Fibroblast of lung (primary cell): ENCODE measurements at regions not wholly inside any gene's neighbourhood (a gene's known extent, or its start where the extent isn't known, plus 50 kb on each side); places are given as distances from the start of the nearest gene placed in this dataset.

Experiments
- DNase-seq, 2 donors: peaks; one replicate each; pipeline versions ENCODE4 v3.0.0 to v3.0.0-alpha.2; 2010; ENCODE audit warnings: low read depth in 2 of 2
- H2AFZ ChIP-seq: 2 replicates; pipeline ENCODE4 v1.5.1; 2012; ENCODE audit warnings: low read length, control low read depth, inconsistent platforms
- H3K27ac ChIP-seq: 2 replicates; pipeline ENCODE4 v1.5.1; 2011; ENCODE audit warnings: low read length, control low read depth; ENCODE audit not compliant: insufficient read depth
- H3K27me3 ChIP-seq: 2 replicates; pipeline ENCODE4 v1.5.1; 2011; ENCODE audit warnings: mild to moderate bottlenecking, low read length; ENCODE audit not compliant: control insufficient read depth, insufficient read depth
- H3K36me3 ChIP-seq: 2 replicates; pipeline ENCODE4 v1.5.1; 2011; ENCODE audit warnings: low read length; ENCODE audit not compliant: control insufficient read depth, insufficient read depth
- H3K4me1 ChIP-seq: 2 replicates; pipeline ENCODE4 v1.5.1; 2011; ENCODE audit warnings: low read length; ENCODE audit not compliant: control insufficient read depth, insufficient read depth; ENCODE audit errors: extremely low read depth
- H3K4me2 ChIP-seq: 2 replicates; pipeline ENCODE4 v1.5.1; 2011; ENCODE audit warnings: low read length, control low read depth; ENCODE audit not compliant: insufficient read depth; ENCODE audit errors: extremely low read depth
- H3K4me3 ChIP-seq, 4 experiments: fragments of 200-600 bp in 1 of 4; sonication (generic) in 1 of 4; replicated peaks in 1 of 4; 2 replicates each; pipeline ENCODE4 v1.5.1; 2011 to 2016; ENCODE audit warnings: low read length in 4 of 4, low read depth in 3 of 4, mild to moderate bottlenecking in 3 of 4, control low read depth in 2 of 4, inconsistent platforms in 1 of 4, mixed read lengths in 1 of 4; ENCODE audit not compliant: insufficient read depth in 1 of 4; ENCODE audit errors: control extremely low read depth in 1 of 4
- H3K79me2 ChIP-seq: 2 replicates; pipeline ENCODE4 v1.5.1; 2012; ENCODE audit warnings: mild to moderate bottlenecking, low read length, inconsistent platforms; ENCODE audit not compliant: control insufficient read depth, insufficient read depth
- H3K9ac ChIP-seq: 2 replicates; pipeline ENCODE4 v1.5.1; 2011; ENCODE audit warnings: mild to moderate bottlenecking, low read length, control low read depth; ENCODE audit not compliant: insufficient read depth
- H3K9me3 ChIP-seq: 2 replicates; pipeline ENCODE4 v1.5.1; 2012; ENCODE audit warnings: low read depth, low read length; ENCODE audit not compliant: control insufficient read depth, insufficient read depth
- H4K20me1 ChIP-seq: 2 replicates; pipeline ENCODE4 v1.5.1; 2011; ENCODE audit warnings: low read length; ENCODE audit not compliant: control insufficient read depth, insufficient read depth; ENCODE audit errors: extremely low read depth
- EZH2 ChIP-seq: IDR thresholded peaks from 2 replicates; pipeline ENCODE4 v1.5.1; 2012; ENCODE audit warnings: low read length, control low read depth, mild to moderate bottlenecking; ENCODE audit errors: missing control alignments
- TF ChIP-seq, protein P1 (sequence below), 2 donors: IDR thresholded peaks in 1 of 2; conservative IDR thresholded peaks in 1 of 2; 1 replicate in 1 of 2; 2 replicates in 1 of 2; pipeline ENCODE4 v1.5.1; 2011 to 2012; ENCODE audit warnings: low read length in 2 of 2, control low read depth in 1 of 2, inconsistent platforms in 1 of 2, low read depth in 1 of 2, mild to moderate bottlenecking in 1 of 2

DNA sequence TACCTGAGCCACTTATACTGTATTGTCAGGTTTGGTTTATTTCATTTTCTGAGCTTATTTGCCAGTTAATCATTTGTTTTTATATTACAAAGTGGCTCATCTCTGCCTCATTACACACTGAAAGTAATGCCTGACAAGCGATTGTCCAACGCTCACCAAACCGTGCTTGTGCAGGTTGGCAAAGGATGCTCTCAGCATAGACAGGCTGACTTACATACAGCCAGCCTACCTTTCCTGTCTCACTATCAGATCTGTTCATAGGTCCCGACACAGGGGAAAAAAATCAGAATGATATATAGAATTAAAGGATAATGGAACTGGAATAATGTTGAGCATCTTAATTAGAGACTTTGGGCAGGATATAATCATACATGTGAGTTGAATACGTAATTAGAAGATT, 739.7 kb upstream of the RIOK2 start:
- Histone ChIP-seq H3K4me3 (no peak overlapping the region), H3K36me3 (no peaks in the 10 kb centered on the region), H3K4me2 (no peak overlapping the region), H3K4me1 (no peaks in the 10 kb centered on the region), H3K9ac (no peak overlapping the region), H3K27ac (no peak overlapping the region), H2AFZ (no peak overlapping the region), H3K9me3 (no peaks in the 10 kb centered on the region), H3K79me2 (no peaks in the 10 kb centered on the region), H4K20me1 (no peaks in the 10 kb centered on the region), H3K27me3 (no peaks in the 10 kb centered on the region)
- TF ChIP-seq, protein P1, sequence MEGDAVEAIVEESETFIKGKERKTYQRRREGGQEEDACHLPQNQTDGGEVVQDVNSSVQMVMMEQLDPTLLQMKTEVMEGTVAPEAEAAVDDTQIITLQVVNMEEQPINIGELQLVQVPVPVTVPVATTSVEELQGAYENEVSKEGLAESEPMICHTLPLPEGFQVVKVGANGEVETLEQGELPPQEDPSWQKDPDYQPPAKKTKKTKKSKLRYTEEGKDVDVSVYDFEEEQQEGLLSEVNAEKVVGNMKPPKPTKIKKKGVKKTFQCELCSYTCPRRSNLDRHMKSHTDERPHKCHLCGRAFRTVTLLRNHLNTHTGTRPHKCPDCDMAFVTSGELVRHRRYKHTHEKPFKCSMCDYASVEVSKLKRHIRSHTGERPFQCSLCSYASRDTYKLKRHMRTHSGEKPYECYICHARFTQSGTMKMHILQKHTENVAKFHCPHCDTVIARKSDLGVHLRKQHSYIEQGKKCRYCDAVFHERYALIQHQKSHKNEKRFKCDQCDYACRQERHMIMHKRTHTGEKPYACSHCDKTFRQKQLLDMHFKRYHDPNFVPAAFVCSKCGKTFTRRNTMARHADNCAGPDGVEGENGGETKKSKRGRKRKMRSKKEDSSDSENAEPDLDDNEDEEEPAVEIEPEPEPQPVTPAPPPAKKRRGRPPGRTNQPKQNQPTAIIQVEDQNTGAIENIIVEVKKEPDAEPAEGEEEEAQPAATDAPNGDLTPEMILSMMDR (conservative IDR thresholded peaks at IDR 0.05 in 1 of 2, IDR thresholded peaks at IDR 0.05 in 1 of 2; ENCODE audit: low read depth in 1 of 2, low read length in 2 of 2) = no peak
- no peak for TF ChIP-seq EZH2
- no peak for DNase-seq

DNA sequence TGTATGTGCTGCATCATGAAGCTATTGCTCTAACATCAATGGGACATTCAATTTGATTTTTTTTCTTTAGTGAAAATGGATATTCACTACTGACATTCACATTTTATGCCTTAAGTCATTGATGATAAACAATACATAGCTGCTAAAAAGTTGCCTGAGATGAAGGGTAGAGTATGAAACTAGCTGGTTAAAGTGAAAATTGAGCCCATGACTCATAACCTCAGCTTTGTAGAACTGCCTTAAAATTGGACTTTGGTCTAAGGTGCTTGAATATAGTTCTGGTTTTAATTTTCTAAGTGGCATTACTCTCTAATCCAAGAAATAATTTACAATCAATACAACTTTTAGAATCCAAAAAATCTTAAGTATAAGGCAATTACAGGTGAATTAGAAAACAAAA, 740.4 kb upstream of the RIOK2 start:
- H3K4me2 ChIP-seq = no peak overlapping the region
- H3K79me2 ChIP-seq = no peaks in the 10 kb centered on the region
- H3K27ac ChIP-seq = no peak overlapping the region
- DNase-seq = no peak
- no peaks in the 10 kb centered on the region for H3K27me3 ChIP-seq
- no peaks in the 10 kb centered on the region for H3K9me3 ChIP-seq
- no peaks in the 10 kb centered on the region for H4K20me1 ChIP-seq
- H3K36me3 ChIP-seq = no peaks in the 10 kb centered on the region
- H3K9ac ChIP-seq = no peak overlapping the region
- TF ChIP-seq EZH2 = no peak
- TF ChIP-seq, protein P1 (conservative IDR thresholded peaks at IDR 0.05 in 1 of 2, IDR thresholded peaks at IDR 0.05 in 1 of 2; ENCODE audit: low read depth in 1 of 2, low read length in 2 of 2) = no peak
- no peak overlapping the region for H2AFZ ChIP-seq
- no peak overlapping the region for H3K4me3 ChIP-seq
- H3K4me1 ChIP-seq = no peaks in the 10 kb centered on the region

DNA sequence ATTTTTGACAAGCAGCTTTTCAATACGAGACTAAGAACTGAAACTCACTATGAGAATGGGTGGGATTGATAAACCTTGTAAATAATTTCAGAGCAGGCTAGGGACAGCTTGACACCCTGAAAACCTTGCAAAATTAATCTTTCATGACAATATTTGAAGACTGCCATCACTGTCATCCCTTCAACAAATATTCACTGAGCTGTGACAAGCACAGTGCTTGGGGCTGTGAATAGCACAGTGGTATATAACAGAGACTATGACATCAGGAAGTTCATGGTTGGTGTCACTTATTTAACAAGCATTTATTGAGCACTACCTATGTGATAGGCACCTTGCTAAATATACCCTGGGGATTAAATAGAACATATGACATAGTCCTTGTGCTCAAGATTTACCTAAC, 741.0 kb upstream of the RIOK2 start:
- Histone ChIP-seq H3K27me3 (no peaks in the 10 kb centered on the region), H3K9me3 (no peaks in the 10 kb centered on the region), H3K27ac (no peak overlapping the region), H4K20me1 (no peaks in the 10 kb centered on the region), H3K4me2 (no peak overlapping the region), H3K4me1 (no peaks in the 10 kb centered on the region), H3K4me3 (no peak overlapping the region), H3K79me2 (no peaks in the 10 kb centered on the region), H3K9ac (no peak overlapping the region), H2AFZ (no peak overlapping the region), H3K36me3 (no peaks in the 10 kb centered on the region)
- TF ChIP-seq, protein P1 (conservative IDR thresholded peaks at IDR 0.05 in 1 of 2, IDR thresholded peaks at IDR 0.05 in 1 of 2; ENCODE audit: low read depth in 1 of 2, low read length in 2 of 2) = no peak
- TF ChIP-seq EZH2 = no peak
- DNase-seq = no peak
